SK-N-MC (cell line): ENCODE measurements at regions not wholly inside any gene's neighbourhood (a gene's known extent, or its start where the extent isn't known, plus 50 kb on each side); places are given as distances from the start of the nearest gene placed in this dataset.

Source experiments
- DNase-seq: peaks from one replicate; pipeline ENCODE4 v3.0.0-alpha.2; 2011; ENCODE audit warnings: low read depth, low spot score
- H3K27ac ChIP-seq: fragments of 200-600 bp; sonication (generic); 2 replicates; pipeline ENCODE4 v1.5.1; 2016; ENCODE audit warnings: mixed run types
- H3K36me3 ChIP-seq: fragments of 200-600 bp; sonication (generic); 2 replicates; pipeline ENCODE4 v1.6.1; 2017; ENCODE audit warnings: antibody characterized with exemption, low read length, mixed read lengths; ENCODE audit not compliant: insufficient read depth
- H3K4me3 ChIP-seq: fragments of 200-600 bp; sonication (generic); 2 replicates; pipeline ENCODE4 v1.5.1; 2016
- H3K9ac ChIP-seq: fragments of 200-600 bp; sonication (generic); 2 replicates; pipeline ENCODE4 v1.8.0; 2017; ENCODE audit warnings: mixed run types, mixed read lengths; ENCODE audit not compliant: insufficient read length
- H3K9me3 ChIP-seq: fragments of 200-600 bp; sonication (generic); 2 replicates; pipeline ENCODE4 v1.6.1; 2017; ENCODE audit warnings: low read depth, mild to moderate bottlenecking, antibody characterized with exemption, low read length, moderate library complexity, mixed read lengths
- EZH2 ChIP-seq: fragments of 200-600 bp; sonication (generic); IDR thresholded peaks from one replicate; pipeline ENCODE4 v1.6.1; 2017; ENCODE audit warnings: antibody characterized with exemption
- FOXP2 ChIP-seq: optimal IDR thresholded peaks from 2 replicates; pipeline ENCODE3; 2011; ENCODE audit warnings: mild to moderate bottlenecking, moderate library complexity; ENCODE audit not compliant: insufficient read depth; ENCODE audit errors: extremely low read length, control extremely low read depth
- POLR2AphosphoS5 ChIP-seq: IDR thresholded peaks from 2 replicates; pipeline ENCODE4 v1.6.1; 2012; ENCODE audit warnings: mild to moderate bottlenecking, low read depth, low read length, borderline replicate concordance

DNA sequence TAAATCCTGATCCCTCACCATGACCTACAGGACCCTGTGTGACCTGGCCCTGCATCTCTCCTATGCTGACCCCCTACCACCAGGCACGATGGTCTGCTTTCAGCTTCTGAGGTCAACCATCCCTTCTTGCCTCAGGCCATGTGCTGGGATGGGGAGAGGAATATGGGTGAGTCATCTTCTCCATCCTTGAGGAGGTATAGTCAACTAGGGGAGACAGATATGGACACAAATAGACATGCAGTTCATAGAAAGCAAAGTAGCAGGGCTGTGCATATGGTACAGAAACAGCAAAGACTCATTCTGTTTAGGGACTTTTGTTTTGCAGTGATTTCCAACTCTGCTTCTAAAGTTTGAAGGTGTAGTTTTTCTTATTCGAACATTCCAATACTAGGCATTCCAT lies 250.8 kb upstream of the FGGY start:
- Histone ChIP-seq H3K27ac (no peak overlapping the region), H3K9ac (no peak overlapping the region), H3K9me3 (no peaks in the 10 kb centered on the region), H3K36me3 (no peaks in the 10 kb centered on the region), H3K4me3 (no peak overlapping the region)
- DNase-seq = no peak
- TF ChIP-seq POLR2AphosphoS5 (no peak), EZH2 (no peak)

DNA sequence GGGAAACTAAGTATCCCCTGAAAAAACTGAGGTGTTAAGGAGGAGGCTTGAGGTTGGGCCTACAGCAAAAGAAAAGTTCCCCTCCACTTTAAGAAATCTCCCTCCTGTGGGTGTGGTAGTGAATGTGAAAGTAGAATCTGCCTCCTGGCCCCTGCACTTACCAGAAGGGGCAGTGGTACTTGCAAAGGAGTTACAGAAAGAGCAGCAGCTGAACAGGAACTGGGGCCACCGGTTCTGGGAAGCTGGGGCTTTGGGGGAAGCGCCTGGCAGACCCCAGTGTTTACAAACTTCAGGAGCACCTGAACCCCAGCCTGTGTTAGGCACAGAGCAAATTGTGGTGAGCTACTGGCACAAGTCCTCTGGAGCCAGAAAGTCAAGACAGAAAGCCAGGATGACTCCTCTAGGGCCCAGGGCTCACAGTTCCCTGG lies 250.2 kb upstream of the FGGY start:
- DNase-seq = no peak
- Histone ChIP-seq H3K9me3 (no peaks in the 10 kb centered on the region), H3K9ac (no peak overlapping the region), H3K36me3 (no peaks in the 10 kb centered on the region), H3K27ac (no peak overlapping the region), H3K4me3 (no peak overlapping the region)
- TF ChIP-seq FOXP2 = no peak
- no peak for TF ChIP-seq POLR2AphosphoS5
- no peak for TF ChIP-seq EZH2

DNA sequence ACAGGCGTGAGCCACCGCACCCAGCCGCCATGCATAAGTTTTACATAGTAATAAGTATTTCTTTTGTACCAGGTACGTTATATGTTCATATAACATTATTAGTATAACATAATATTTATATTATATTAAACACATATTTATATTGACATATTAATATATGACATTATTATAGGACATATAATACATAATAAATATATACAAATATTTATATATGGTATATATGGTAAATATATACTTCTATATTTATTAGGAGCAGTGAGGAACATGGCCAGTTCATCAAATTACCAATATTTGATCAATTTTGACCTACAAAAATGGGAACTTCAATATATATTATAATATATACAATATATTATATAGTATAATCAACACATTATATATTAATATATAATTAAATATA lies 245.9 kb upstream of the FGGY start:
- no peak overlapping the region for H3K27ac ChIP-seq
- no peak for DNase-seq
- H3K9me3 ChIP-seq = no peaks in the 10 kb centered on the region
- H3K9ac ChIP-seq = no peak overlapping the region
- TF ChIP-seq POLR2AphosphoS5 = no peak
- H3K4me3 ChIP-seq = no peak overlapping the region
- H3K36me3 ChIP-seq = no peaks in the 10 kb centered on the region

DNA sequence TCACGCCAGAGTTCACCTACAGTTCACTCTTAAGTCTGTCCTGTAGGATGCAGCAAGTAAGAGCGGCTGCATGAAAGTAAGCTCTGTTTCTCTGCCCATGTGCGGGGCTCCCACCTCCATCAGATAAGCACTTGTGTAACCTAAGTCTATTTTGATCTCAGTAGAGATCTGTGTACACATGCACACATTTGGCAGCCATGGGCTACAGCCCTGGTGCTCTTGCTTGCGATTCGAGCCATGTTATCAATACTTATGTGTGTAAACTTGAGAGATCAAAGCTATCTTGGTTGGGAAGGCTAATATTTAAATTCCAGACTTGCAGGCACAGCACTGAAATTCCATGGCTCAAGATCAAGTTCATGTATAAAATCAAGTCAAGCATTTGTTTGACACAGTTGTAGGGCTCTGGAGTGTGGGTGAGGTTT lies 244.7 kb upstream of the FGGY start:
- Histone ChIP-seq H3K27ac (no peak overlapping the region), H3K9me3 (no peaks in the 10 kb centered on the region), H3K36me3 (no peaks in the 10 kb centered on the region), H3K9ac (no peak overlapping the region), H3K4me3 (no peak overlapping the region)
- no peak for TF ChIP-seq EZH2
- no peak for TF ChIP-seq FOXP2
- no peak for TF ChIP-seq POLR2AphosphoS5
- no peak for DNase-seq

DNA sequence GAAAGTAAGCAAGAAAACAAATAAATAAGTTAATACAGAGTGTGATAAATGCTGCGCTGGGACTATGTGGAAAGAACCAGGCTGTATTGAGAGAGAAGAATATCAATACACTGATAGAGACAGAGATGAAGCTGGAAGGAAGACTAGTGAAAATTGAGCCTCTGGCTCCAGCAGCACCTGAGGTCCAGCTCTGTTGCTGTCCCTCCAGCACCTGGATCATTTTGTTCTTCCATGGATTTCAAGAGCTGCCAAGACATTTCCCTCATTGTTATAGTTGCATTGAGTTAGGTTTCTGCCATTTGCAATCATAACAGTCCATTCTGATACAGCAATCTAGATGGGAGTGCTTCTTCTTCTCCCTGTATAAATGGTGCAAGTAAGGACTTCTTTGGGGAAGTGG lies 242.7 kb upstream of the FGGY start:
- TF ChIP-seq FOXP2 (no peak), POLR2AphosphoS5 (no peak), EZH2 (no peak)
- Histone ChIP-seq H3K9ac (no peak overlapping the region), H3K27ac (no peak overlapping the region), H3K9me3 (no peaks in the 10 kb centered on the region), H3K36me3 (no peaks in the 10 kb centered on the region), H3K4me3 (no peak overlapping the region)
- DNase-seq = no peak

DNA sequence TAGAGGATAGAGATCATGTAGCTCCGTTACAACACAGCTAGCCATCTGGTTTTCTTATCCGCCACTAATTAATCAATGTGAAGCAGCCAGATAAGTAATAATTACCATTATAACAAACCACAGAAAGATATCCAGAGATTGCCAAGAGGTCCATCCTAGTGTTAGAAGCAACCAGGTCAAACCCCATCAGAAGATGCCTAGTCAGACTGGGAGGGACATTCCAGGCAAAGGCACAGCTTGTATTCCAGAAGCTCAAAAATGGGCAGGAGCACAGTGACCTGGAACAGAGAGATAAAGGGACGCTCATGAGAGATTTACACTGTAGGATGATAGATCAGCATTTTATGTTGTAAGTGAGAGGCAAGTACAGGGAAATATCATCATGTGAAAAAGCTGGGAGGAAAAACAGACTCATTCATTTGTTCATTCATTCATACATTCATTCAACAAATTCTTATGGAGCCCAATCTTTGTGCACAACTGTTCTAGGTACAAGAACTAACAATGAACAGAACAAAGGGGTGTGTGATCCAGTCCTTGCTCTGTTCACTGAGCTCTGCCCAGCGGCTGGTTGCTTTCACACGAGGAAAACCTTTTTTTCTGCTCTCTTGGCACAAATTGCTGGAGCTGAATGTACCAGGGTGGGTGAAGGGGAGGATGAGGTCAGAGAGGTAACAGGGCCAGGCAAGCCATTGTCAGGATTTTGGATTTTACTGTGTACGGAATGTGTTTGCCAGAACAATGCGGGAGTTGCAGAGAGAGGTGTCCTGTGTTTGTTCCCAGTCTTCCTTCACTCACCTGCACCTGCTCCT lies 240.8 kb upstream of the FGGY start:
- Histone ChIP-seq H3K9me3 (no peaks in the 10 kb centered on the region), H3K4me3 (no peak overlapping the region; the same call in 1 of the 2 replicates), H3K27ac (no peak overlapping the region), H3K36me3 (no peaks in the 10 kb centered on the region), H3K9ac (no peak overlapping the region)
- TF ChIP-seq POLR2AphosphoS5 = no peak
- no peak for TF ChIP-seq FOXP2
- TF ChIP-seq EZH2 = no peak
- DNase-seq = no peak

DNA sequence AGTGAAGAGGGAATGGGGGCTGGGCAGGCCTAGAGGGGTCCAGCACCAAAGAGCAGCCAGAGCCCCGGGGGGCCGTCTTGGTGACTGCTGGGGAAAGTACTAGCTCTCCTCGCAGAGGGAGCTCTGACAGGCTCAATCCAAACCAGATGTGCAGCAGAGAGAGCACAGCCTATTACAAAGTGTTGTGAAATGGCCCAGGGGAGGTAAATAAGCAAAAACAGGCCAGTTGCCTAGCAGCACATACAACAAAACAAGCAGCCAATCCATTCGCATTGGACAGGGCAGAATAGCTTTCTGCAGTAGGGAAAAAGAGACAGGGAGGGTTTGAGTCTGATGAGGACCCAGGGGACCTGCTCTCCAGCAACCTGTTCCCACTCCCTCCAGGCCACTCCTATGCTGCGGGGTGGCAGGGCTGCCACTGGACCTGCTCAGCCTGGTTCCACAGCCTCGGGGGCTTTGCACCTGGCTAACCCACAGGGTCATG lies 239.6 kb upstream of the FGGY start:
- H3K9ac ChIP-seq = no peak overlapping the region
- no peaks in the 10 kb centered on the region for H3K9me3 ChIP-seq
- TF ChIP-seq EZH2 (no peak), FOXP2 (peak; percentile 100), POLR2AphosphoS5 (peak; percentile 31; the same call in 1 of the 2 replicates)
- DNase-seq = peak; percentile 95
- H3K27ac ChIP-seq = peak overlapping the region; percentile 65; the same call in 1 of the 2 replicates
- no peaks in the 10 kb centered on the region for H3K36me3 ChIP-seq
- peak overlapping the region; percentile 73 for H3K4me3 ChIP-seq

DNA sequence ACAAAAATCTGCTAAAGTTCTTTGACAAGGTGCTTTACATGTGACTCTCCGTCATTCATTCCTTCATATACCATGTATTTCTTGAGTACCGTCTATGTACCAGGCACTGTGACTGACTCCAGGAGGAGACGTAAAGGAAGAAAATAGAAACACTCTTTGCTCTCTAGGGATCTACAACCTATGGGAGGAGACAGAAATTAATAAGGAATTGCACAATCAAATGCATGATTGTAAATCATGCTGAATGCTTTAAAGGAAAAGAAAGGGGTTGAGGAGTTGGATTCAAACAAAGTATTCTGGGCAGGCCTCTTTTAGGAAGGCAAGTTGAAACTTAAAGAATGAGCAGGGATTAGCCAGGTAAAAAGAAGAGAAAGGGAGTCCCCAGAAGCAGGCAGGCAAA lies 239.1 kb upstream of the FGGY start:
- Histone ChIP-seq H3K4me3 (peak overlapping the region; percentile 46), H3K27ac (no peak overlapping the region), H3K9ac (no peak overlapping the region), H3K36me3 (no peaks in the 10 kb centered on the region), H3K9me3 (no peaks in the 10 kb centered on the region)
- no peak for TF ChIP-seq EZH2
- no peak for TF ChIP-seq POLR2AphosphoS5
- no peak for TF ChIP-seq FOXP2
- peak; percentile 56 for DNase-seq
